ENCODE measurements at regions not wholly inside any gene's neighbourhood (a gene's known extent, or its start where the extent isn't known, plus 50 kb on each side); places are given as distances from the start of the nearest gene placed in this dataset.

DNA sequence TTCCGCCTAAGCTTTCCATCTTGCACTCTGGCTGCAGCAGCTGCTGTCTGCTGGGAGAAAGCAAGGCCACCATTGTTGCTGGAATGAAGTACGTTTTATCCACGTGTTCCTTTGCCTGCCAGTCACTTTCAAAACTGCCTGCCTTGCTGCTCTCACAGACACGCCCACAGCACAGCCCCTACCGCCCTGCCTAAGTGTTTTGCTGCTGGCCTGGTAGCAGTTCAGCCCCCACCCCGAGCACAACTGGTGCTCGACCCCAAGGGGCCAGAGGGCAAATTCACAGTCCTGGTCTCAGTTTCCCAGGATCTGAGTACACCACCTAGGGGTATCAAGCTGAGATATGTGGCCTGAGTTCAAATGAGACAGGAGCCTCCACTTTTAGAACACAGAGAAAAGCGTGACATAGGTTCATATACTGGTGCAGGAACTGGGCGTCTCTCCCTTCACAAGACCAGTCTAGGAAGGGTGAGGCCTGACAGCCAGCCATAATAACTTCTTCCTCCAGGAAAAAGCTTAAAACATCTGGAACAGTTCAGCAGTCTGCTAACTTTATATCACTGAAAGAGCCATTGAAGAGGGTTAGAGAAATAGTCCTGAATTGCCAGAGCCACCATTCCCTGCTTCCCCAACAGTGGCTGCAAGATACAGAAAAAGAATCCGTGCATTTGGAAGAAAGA lies 1012.3 kb downstream of the ZPLD1 start:
- Mint-ChIP-seq H3K36me3 (ENCODE audit: low read depth) (no peaks in the 10 kb centered on the region), H3K27ac (ENCODE audit: unreplicated experiment) (no peak overlapping the region), H3K4me3 (ENCODE audit: unreplicated experiment) (no peak overlapping the region), H3K27me3 (ENCODE audit: low read depth) (peaks cover 1% of the 10 kb centered on the region), H3K4me1 (ENCODE audit: low read depth) (no peaks in the 10 kb centered on the region), H3K9me3 (ENCODE audit: low read depth) (peaks cover 2% of the 10 kb centered on the region)
- TF ChIP-seq, protein P1, sequence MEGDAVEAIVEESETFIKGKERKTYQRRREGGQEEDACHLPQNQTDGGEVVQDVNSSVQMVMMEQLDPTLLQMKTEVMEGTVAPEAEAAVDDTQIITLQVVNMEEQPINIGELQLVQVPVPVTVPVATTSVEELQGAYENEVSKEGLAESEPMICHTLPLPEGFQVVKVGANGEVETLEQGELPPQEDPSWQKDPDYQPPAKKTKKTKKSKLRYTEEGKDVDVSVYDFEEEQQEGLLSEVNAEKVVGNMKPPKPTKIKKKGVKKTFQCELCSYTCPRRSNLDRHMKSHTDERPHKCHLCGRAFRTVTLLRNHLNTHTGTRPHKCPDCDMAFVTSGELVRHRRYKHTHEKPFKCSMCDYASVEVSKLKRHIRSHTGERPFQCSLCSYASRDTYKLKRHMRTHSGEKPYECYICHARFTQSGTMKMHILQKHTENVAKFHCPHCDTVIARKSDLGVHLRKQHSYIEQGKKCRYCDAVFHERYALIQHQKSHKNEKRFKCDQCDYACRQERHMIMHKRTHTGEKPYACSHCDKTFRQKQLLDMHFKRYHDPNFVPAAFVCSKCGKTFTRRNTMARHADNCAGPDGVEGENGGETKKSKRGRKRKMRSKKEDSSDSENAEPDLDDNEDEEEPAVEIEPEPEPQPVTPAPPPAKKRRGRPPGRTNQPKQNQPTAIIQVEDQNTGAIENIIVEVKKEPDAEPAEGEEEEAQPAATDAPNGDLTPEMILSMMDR (IDR thresholded peaks at IDR 0.05): no peak
- DNase-seq (ENCODE audit: low spot score): no peak

DNA sequence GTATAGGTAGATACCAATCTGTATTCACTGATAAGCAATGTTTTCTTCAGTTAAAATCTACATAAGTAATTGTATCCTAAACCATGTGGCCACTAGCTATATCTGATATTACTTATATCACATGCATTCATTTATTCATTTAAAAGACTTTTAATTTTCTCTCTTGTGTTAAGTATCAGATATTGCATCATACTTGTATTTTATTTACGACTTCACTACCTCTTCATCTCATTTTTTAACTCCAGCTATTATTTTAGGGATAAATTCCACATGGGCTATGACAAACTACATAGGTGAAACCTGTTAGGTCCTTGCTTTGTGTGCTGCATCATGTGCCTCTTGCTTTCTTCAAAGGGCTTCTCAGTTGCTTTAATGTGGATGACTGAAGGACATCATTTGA lies 1018.3 kb downstream of the ZPLD1 start:
- Mint-ChIP-seq H3K27ac (ENCODE audit: unreplicated experiment) (no peak overlapping the region), H3K27me3 (ENCODE audit: low read depth) (no peaks in the 10 kb centered on the region), H3K4me3 (ENCODE audit: unreplicated experiment) (no peak overlapping the region), H3K4me1 (ENCODE audit: low read depth) (no peaks in the 10 kb centered on the region), H3K36me3 (ENCODE audit: low read depth) (no peaks in the 10 kb centered on the region), H3K9me3 (ENCODE audit: low read depth) (peaks cover 2% of the 10 kb centered on the region)
- TF ChIP-seq, protein P1 (IDR thresholded peaks at IDR 0.05): no peak
- DNase-seq (ENCODE audit: low spot score): no peak

DNA sequence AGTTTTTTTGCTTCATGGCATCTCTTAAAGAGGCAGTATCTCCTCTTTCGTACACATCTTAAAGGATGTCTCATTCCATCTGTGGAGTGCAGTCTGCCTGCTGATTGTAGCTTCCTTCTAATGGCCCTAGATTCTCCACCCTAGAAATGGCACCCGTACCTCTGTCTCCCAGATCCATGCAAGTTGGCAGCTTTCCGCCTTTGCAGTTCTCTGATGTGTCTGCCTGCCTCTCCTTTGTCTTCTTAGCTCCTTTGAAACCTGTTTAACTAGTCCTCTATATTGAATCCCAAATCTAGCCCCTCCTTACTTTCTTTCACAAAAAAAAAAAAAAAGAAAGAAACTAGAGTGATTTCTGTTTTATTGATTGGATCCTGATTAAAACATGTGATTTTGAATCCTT lies 1025.0 kb downstream of the ZPLD1 start:
- Mint-ChIP-seq H3K27me3 (ENCODE audit: low read depth) (peaks cover 3% of the 10 kb centered on the region), H3K9me3 (ENCODE audit: low read depth) (peaks cover 2% of the 10 kb centered on the region), H3K4me3 (ENCODE audit: unreplicated experiment) (no peak overlapping the region), H3K4me1 (ENCODE audit: low read depth) (no peaks in the 10 kb centered on the region), H3K36me3 (ENCODE audit: low read depth) (no peaks in the 10 kb centered on the region), H3K27ac (ENCODE audit: unreplicated experiment) (no peak overlapping the region)
- DNase-seq (ENCODE audit: low spot score): no peak
- TF ChIP-seq, protein P1 (IDR thresholded peaks at IDR 0.05): no peak

GRCh38 chr3:103470498-103470897 lies 1035.7 kb downstream of the ZPLD1 start:
- H3K9me3 Mint-ChIP-seq (ENCODE audit: low read depth): no peaks in the 10 kb centered on the region
- no peaks in the 10 kb centered on the region for H3K36me3 Mint-ChIP-seq (ENCODE audit: low read depth)
- no peak for DNase-seq (ENCODE audit: low spot score)
- H3K27me3 Mint-ChIP-seq (ENCODE audit: low read depth): peaks cover 5% of the 10 kb centered on the region
- no peak overlapping the region for H3K27ac Mint-ChIP-seq (ENCODE audit: unreplicated experiment)
- H3K4me3 Mint-ChIP-seq (ENCODE audit: unreplicated experiment): no peak overlapping the region
- H3K4me1 Mint-ChIP-seq (ENCODE audit: low read depth): no peaks in the 10 kb centered on the region
- TF ChIP-seq, protein P1 (IDR thresholded peaks at IDR 0.05): no peak

GRCh38 chr3:103494011-103494410 lies 1059.2 kb downstream of the ZPLD1 start:
- no peak overlapping the region for H3K4me3 Mint-ChIP-seq (ENCODE audit: unreplicated experiment)
- H3K9me3 Mint-ChIP-seq (ENCODE audit: low read depth): no peaks in the 10 kb centered on the region
- peaks cover 8% of the 10 kb centered on the region for H3K4me1 Mint-ChIP-seq (ENCODE audit: low read depth)
- TF ChIP-seq, protein P1 (IDR thresholded peaks at IDR 0.05): no peak
- H3K27me3 Mint-ChIP-seq (ENCODE audit: low read depth): peaks cover 8% of the 10 kb centered on the region
- DNase-seq (ENCODE audit: low spot score): no peak
- no peak overlapping the region for H3K27ac Mint-ChIP-seq (ENCODE audit: unreplicated experiment)
- no peaks in the 10 kb centered on the region for H3K36me3 Mint-ChIP-seq (ENCODE audit: low read depth)
